Uterus (tissue), 3 donors: ENCODE measurements at regions not wholly inside any gene's neighbourhood (a gene's known extent, or its start where the extent isn't known, plus 50 kb on each side); places are given as distances from the start of the nearest gene placed in this dataset.

ENCODE experiments used
- DNase-seq, 2 donors: peaks; one replicate each; pipeline ENCODE4 v3.0.0-alpha.2; 2019 to 2020
- H3K27ac ChIP-seq, 2 donors: fragments of 200-600 bp; sonication (generic); 1 replicate in 1 of 2; 2 replicates in 1 of 2; pipeline ENCODE4 v1.5.1; 2016 to 2018
- H3K27me3 ChIP-seq, 2 donors: fragments of 200-600 bp; sonication (generic); one replicate each; pipeline ENCODE4 v1.5.1; 2018 to 2019; ENCODE audit warnings: control low read depth in 1 of 2
- H3K36me3 ChIP-seq, 2 donors: fragments of 200-600 bp; sonication (generic); one replicate each; pipeline ENCODE4 v1.5.1; 2019; ENCODE audit warnings: control low read depth in 1 of 2
- H3K4me1 ChIP-seq, 2 donors: fragments of 200-600 bp; sonication (generic); one replicate each; pipeline ENCODE4 v1.5.1; 2018 to 2019; ENCODE audit warnings: control low read depth in 1 of 2
- H3K4me3 ChIP-seq, 2 donors: fragments of 200-600 bp; sonication (generic); 1 replicate in 1 of 2; 2 replicates in 1 of 2; pipeline ENCODE4 v1.5.1; 2018 to 2019; ENCODE audit warnings: mild to moderate bottlenecking in 1 of 2
- H3K9me3 ChIP-seq, 2 donors: fragments of 200-600 bp; sonication (generic); one replicate each; pipeline ENCODE4 v1.5.1; 2019; ENCODE audit warnings: control low read depth in 1 of 2
- CTCF ChIP-seq, 4 experiments: fragments of 200-600 bp in 2 of 4; fragments of 450-650 bp in 2 of 4; sonication (generic) in 2 of 4; IDR thresholded peaks; one replicate each; pipeline ENCODE4 v1.5.1; 2016 to 2019; ENCODE audit warnings: antibody characterized with exemption in 4 of 4, mild to moderate bottlenecking in 2 of 4, moderate library complexity in 1 of 4
- POLR2A ChIP-seq, 2 donors: fragments of 450-650 bp; IDR thresholded peaks; one replicate each; pipeline ENCODE4 v1.6.1; 2016; ENCODE audit warnings: antibody characterized with exemption in 2 of 2, mild to moderate bottlenecking in 1 of 2, moderate library complexity in 1 of 2
- intact Hi-C: fragments of 100-400 bp; cut with DNase I; formaldehyde crosslinking; loops from one replicate; pipeline ENCODE4 v1.15.1; 2023; ENCODE audit warnings: low total_unique reads
- donor health status: DM: yes; HTN: yes; CAD: no.

- peaks cover 0 to 3% of the 10 kb centered on the region in 2 donors for H3K9me3 ChIP-seq
- no peak for DNase-seq
- H3K4me3 ChIP-seq = no peak overlapping the region
- TF ChIP-seq POLR2A (IDR thresholded peaks at IDR 0.05) = no peak
- no peak for TF ChIP-seq CTCF (IDR thresholded peaks at IDR 0.05)
- no peaks in the 10 kb centered on the region for H3K27me3 ChIP-seq
- H3K36me3 ChIP-seq = no peaks in the 10 kb centered on the region
- H3K27ac ChIP-seq = no peak overlapping the region
- intact Hi-C loops = no loop called here
- H3K4me1 ChIP-seq = no peaks in the 10 kb centered on the region
Measured at GRCh38 chr4:166377578-166377977, 504.5 kb downstream of the TLL1 start.

GRCh38 chr4:166386491-166387360, 513.7 kb downstream of the TLL1 start:
- H3K4me1 ChIP-seq = no peaks in the 10 kb centered on the region

GRCh38 chr4:166391501-166391900, 518.5 kb downstream of the TLL1 start:
- no peaks in the 10 kb centered on the region for H3K27me3 ChIP-seq
- H3K36me3 ChIP-seq = no peaks in the 10 kb centered on the region
- no peaks in the 10 kb centered on the region for H3K4me1 ChIP-seq
- intact Hi-C loops = no loop called here
- H3K4me3 ChIP-seq = no peak overlapping the region
- no peaks in the 10 kb centered on the region for H3K9me3 ChIP-seq
- no peak for DNase-seq
- TF ChIP-seq POLR2A (IDR thresholded peaks at IDR 0.05) (no peak), CTCF (IDR thresholded peaks at IDR 0.05) (no peak)
- H3K27ac ChIP-seq = no peak overlapping the region

More at GRCh38 chr4:166386491-166387360, 513.7 kb downstream of the TLL1 start:
- no peaks in the 10 kb centered on the region for H3K36me3 ChIP-seq
- no peak overlapping the region for H3K27ac ChIP-seq
- no peak for DNase-seq
- intact Hi-C loops = no loop called here
- TF ChIP-seq POLR2A (IDR thresholded peaks at IDR 0.05) (no peak), CTCF (IDR thresholded peaks at IDR 0.05) (no peak)
- no peaks in the 10 kb centered on the region for H3K9me3 ChIP-seq
- H3K4me3 ChIP-seq = no peak overlapping the region
- H3K27me3 ChIP-seq = no peaks in the 10 kb centered on the region

GRCh38 chr4:166399021-166399420, 526.0 kb downstream of the TLL1 start:
- Histone ChIP-seq H3K4me3 (no peak overlapping the region), H3K27ac (no peak overlapping the region), H3K9me3 (no peaks in the 10 kb centered on the region), H3K36me3 (no peaks in the 10 kb centered on the region), H3K4me1 (no peaks in the 10 kb centered on the region), H3K27me3 (no peaks in the 10 kb centered on the region)
- intact Hi-C loops = no loop called here
- no peak for DNase-seq
- TF ChIP-seq CTCF (IDR thresholded peaks at IDR 0.05) = no peak
- no peak for TF ChIP-seq POLR2A (IDR thresholded peaks at IDR 0.05)

GRCh38 chr4:166400270-166400894, 527.3 kb downstream of the TLL1 start:
- H3K27me3 ChIP-seq = no peaks in the 10 kb centered on the region
- TF ChIP-seq POLR2A (IDR thresholded peaks at IDR 0.05) (no peak), CTCF (IDR thresholded peaks at IDR 0.05) (no peak)
- H3K4me1 ChIP-seq = no peaks in the 10 kb centered on the region
- H3K36me3 ChIP-seq = no peaks in the 10 kb centered on the region
- intact Hi-C loops = no loop called here
- no peaks in the 10 kb centered on the region for H3K9me3 ChIP-seq
- no peak overlapping the region for H3K4me3 ChIP-seq
- no peak for DNase-seq
- no peak overlapping the region for H3K27ac ChIP-seq
